PC-9 (cell line): ENCODE measurements at regions not wholly inside any gene's neighbourhood (a gene's known extent, or its start where the extent isn't known, plus 50 kb on each side); places are given as distances from the start of the nearest gene placed in this dataset.

Experiments used
- EZH2 ChIP-seq: fragments of 200-600 bp; sonication (generic); IDR thresholded peaks from 2 replicates; pipeline ENCODE4 v1.8.0; 2017; ENCODE audit warnings: antibody characterized with exemption, low read depth
- TF ChIP-seq, protein P1 (sequence below): fragments of 200-600 bp; sonication (generic); conservative IDR thresholded peaks from 2 replicates; pipeline ENCODE4 v1.6.1; 2017; ENCODE audit warnings: mixed run types, antibody characterized with exemption, mild to moderate bottlenecking, moderate library complexity

DNA sequence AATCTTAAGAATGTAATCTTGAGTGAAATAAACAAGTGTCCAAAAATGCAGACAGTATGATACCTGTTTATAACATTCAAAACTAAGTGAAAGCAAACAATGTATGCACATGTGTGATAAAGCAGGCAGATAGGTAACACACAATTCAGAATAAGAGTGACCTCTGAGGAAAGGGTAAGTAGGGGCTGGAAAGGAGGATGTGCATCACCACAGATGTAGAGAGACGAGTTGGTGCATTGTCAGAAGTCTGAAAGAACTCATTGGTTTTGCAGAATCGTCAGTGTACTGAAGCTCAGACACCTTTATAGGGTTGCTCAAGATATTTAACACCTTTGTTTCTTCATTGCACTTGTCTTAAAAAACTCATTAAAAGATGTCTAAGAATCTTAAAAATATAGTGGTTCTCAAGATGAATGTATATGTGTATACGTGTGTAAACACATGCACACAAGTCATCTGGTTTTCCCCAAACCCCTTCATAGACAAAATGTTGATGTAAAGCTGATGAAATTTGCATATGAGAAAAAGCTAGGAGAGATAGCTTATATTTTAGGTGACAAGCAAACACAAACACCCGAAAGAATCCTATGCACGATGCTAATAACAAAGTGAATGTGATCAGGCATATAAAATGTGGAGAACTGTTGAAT, 197.6 kb upstream of the MEF2C start:
- TF ChIP-seq, protein P1, sequence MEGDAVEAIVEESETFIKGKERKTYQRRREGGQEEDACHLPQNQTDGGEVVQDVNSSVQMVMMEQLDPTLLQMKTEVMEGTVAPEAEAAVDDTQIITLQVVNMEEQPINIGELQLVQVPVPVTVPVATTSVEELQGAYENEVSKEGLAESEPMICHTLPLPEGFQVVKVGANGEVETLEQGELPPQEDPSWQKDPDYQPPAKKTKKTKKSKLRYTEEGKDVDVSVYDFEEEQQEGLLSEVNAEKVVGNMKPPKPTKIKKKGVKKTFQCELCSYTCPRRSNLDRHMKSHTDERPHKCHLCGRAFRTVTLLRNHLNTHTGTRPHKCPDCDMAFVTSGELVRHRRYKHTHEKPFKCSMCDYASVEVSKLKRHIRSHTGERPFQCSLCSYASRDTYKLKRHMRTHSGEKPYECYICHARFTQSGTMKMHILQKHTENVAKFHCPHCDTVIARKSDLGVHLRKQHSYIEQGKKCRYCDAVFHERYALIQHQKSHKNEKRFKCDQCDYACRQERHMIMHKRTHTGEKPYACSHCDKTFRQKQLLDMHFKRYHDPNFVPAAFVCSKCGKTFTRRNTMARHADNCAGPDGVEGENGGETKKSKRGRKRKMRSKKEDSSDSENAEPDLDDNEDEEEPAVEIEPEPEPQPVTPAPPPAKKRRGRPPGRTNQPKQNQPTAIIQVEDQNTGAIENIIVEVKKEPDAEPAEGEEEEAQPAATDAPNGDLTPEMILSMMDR: no peak
- no peak for TF ChIP-seq EZH2
